ENCODE measurements at regions not wholly inside any gene's neighbourhood (a gene's known extent, or its start where the extent isn't known, plus 50 kb on each side); places are given as distances from the start of the nearest gene placed in this dataset.
"Not testable (repeated sequence)": the region's sequence is repeated elsewhere in the genome, so short reads cannot be mapped to it uniquely, and the experiment has no call there.

- Mint-ChIP-seq H3K9me3 (no peaks in the 10 kb centered on the region), H3K4me1 (ENCODE audit: low read depth) (peaks cover 4% of the 10 kb centered on the region), H3K27me3 (peaks cover 9% of the 10 kb centered on the region), H3K36me3 (no peaks in the 10 kb centered on the region), H3K4me3 (no peak overlapping the region), H3K27ac (no peak overlapping the region)
- CTCF ChIA-PET: interaction anchor here (0.6 kb wide), 1 partner anchor 49 kb away, joined by 4 read pairs; no protein-coding TSS in a partner anchor
- no peak for DNase-seq
- intact Hi-C loops (cut with micrococcal nuclease): no loop called here
- POLR2A ChIA-PET: no interaction called here
Measured at GRCh38 chr6:135693811-135694370, 157.6 kb upstream of the PDE7B start.

DNA sequence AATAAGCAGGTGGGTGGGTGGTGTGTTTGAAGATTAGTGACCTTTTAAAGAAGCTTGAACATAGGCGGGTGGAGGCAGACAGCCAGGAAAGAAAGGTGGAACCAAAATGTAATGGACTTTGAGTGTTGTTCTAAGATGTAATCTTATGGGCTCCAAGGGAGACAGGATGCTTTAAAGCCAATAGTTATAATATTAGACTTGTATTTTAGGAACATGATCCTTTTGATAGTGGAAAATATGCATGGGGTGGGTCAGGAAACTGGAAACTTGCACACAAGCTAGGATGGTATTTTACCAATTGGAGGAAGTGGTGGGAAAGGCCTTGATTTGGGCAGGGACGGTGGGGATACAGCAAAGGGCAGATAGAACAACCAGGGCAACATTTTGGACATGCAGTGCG lies 151.8 kb upstream of the PDE7B start:
- DNase-seq: no peak
- CTCF ChIA-PET: no interaction called here
- Mint-ChIP-seq H3K4me3 (no peak overlapping the region), H3K4me1 (ENCODE audit: low read depth) (peaks cover 12% of the 10 kb centered on the region), H3K27me3 (peaks cover 7% of the 10 kb centered on the region), H3K9me3 (no peaks in the 10 kb centered on the region), H3K36me3 (no peaks in the 10 kb centered on the region), H3K27ac (no peak overlapping the region)
- POLR2A ChIA-PET: no interaction called here
- intact Hi-C loops (cut with micrococcal nuclease): loop anchor here (5.0 kb wide), 1 partner anchor 57 kb away; no protein-coding TSS in a partner anchor

GRCh38 chr6:135701426-135701825 lies 150.1 kb upstream of the PDE7B start:
- no peak for DNase-seq
- Mint-ChIP-seq H3K4me3 (no peak overlapping the region), H3K27ac (no peak overlapping the region), H3K4me1 (ENCODE audit: low read depth) (peaks cover 12% of the 10 kb centered on the region), H3K36me3 (no peaks in the 10 kb centered on the region), H3K9me3 (no peaks in the 10 kb centered on the region), H3K27me3 (peaks cover 15% of the 10 kb centered on the region)
- intact Hi-C loops (cut with micrococcal nuclease): loop anchor here (5.0 kb wide), 1 partner anchor 59 kb away; no protein-coding TSS in a partner anchor
- POLR2A ChIA-PET: no interaction called here
- CTCF ChIA-PET: no interaction called here

- ChIA-PET POLR2A (interaction anchor here (1.5 kb wide), 1 partner anchor 13 kb away, joined by 4 read pairs; no protein-coding TSS in a partner anchor), CTCF (interaction anchor here (1.3 kb wide), 1 partner anchor 13 kb away, joined by 3 read pairs; no protein-coding TSS in a partner anchor)
- Mint-ChIP-seq H3K27ac (no peak overlapping the region), H3K9me3 (no peaks in the 10 kb centered on the region), H3K36me3 (no peaks in the 10 kb centered on the region), H3K4me3 (no peak overlapping the region), H3K4me1 (ENCODE audit: low read depth) (peaks cover 12% of the 10 kb centered on the region), H3K27me3 (peaks cover 16% of the 10 kb centered on the region)
- DNase-seq: no peak
- intact Hi-C loops (cut with micrococcal nuclease): loop anchor here (5.0 kb wide), 1 partner anchor 61 kb away; no protein-coding TSS in a partner anchor
Measured at GRCh38 chr6:135703007-135703406, 148.5 kb upstream of the PDE7B start.

DNA sequence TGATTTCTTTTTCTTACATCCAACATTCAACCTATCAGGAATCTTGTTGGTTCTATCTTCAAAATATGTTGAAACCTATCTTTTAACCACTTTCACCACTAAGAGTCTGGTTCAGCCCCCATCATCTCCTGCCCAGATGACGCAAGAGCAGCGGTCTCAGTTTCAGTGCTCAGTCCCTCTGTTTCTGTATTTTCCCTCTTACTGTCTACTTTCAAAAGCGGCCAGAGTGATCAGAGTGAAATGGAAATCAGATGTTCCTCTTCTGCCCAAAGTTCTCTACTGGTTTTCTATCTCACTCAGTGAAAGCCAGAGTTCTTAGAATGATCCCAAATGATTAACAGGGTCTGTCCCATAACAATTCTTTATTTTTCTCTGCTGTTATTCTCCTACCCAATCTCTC lies 147.9 kb upstream of the PDE7B start:
- Mint-ChIP-seq H3K9me3 (no peaks in the 10 kb centered on the region), H3K27ac (no peak overlapping the region), H3K27me3 (peaks cover 16% of the 10 kb centered on the region), H3K36me3 (no peaks in the 10 kb centered on the region), H3K4me3 (no peak overlapping the region), H3K4me1 (ENCODE audit: low read depth) (peaks cover 12% of the 10 kb centered on the region)
- DNase-seq: peak; percentile 56
- ChIA-PET POLR2A (interaction anchor here (1.5 kb wide), 1 partner anchor 14 kb away, joined by 4 read pairs; no protein-coding TSS in a partner anchor), CTCF (interaction anchor here (1.3 kb wide), 1 partner anchor 14 kb away, joined by 3 read pairs; no protein-coding TSS in a partner anchor)
- intact Hi-C loops (cut with micrococcal nuclease): loop anchor here (5.0 kb wide), 1 partner anchor 61 kb away; no protein-coding TSS in a partner anchor

GRCh38 chr6:135707426-135707825 lies 144.1 kb upstream of the PDE7B start:
- Mint-ChIP-seq H3K27me3 (peaks cover 17% of the 10 kb centered on the region), H3K36me3 (no peaks in the 10 kb centered on the region), H3K4me1 (ENCODE audit: low read depth) (peaks cover 11% of the 10 kb centered on the region), H3K27ac (no peak overlapping the region), H3K9me3 (no peaks in the 10 kb centered on the region), H3K4me3 (no peak overlapping the region)
- intact Hi-C loops (cut with micrococcal nuclease): no loop called here
- no peak for DNase-seq
- ChIA-PET CTCF (no interaction called here), POLR2A (no interaction called here)

DNA sequence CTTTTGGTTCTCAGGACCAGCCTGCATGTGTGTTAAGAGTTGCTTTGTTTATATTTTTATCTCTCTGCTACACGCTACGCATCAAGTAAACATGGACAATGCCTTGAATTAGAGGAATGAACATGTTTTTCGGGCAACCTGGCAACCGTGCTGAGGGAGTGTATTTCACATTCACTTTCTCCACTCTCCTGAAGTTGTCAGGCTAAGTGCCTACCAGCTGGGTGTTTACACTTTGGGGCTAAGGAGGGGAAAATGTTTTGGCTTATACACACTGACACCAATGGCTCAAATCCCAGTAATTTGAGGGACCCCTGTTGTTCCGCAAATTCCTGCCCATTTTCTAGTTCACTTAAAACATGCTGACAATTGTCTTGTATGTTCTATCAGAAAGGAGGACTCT lies 141.5 kb upstream of the PDE7B start:
- peaks cover 14% of the 10 kb centered on the region for H3K27me3 Mint-ChIP-seq
- intact Hi-C loops (cut with micrococcal nuclease): no loop called here
- no peaks in the 10 kb centered on the region for H3K4me1 Mint-ChIP-seq (ENCODE audit: low read depth)
- DNase-seq: no peak
- POLR2A ChIA-PET: no interaction called here
- CTCF ChIA-PET: no interaction called here
- no peaks in the 10 kb centered on the region for H3K9me3 Mint-ChIP-seq
- no peak overlapping the region for H3K27ac Mint-ChIP-seq
- no peaks in the 10 kb centered on the region for H3K36me3 Mint-ChIP-seq
- H3K4me3 Mint-ChIP-seq: no peak overlapping the region

DNA sequence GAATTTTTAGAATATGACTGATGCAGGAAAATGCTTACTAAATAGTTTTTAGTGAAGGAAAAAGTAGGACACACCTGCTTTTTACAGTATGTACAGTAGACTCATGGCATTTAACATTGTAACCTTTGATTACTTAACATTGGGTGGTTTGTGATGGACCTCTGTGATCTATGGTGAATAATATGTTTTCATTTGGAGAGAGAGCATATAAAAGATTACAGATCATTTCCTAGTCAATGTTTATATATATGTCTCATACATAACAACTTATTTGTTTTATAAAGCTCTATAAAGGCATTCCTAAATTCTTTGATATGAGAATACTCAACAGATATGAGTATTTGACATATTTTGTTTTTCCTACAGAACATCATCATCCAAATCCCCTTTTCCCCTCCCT lies 129.3 kb upstream of the PDE7B start:
- peaks cover 2% of the 10 kb centered on the region for H3K27me3 Mint-ChIP-seq
- H3K36me3 Mint-ChIP-seq: no peaks in the 10 kb centered on the region
- peaks cover 4% of the 10 kb centered on the region for H3K4me1 Mint-ChIP-seq (ENCODE audit: low read depth)
- peaks cover 35% of the 10 kb centered on the region for H3K9me3 Mint-ChIP-seq
- H3K4me3 Mint-ChIP-seq: no peak overlapping the region
- ChIA-PET POLR2A (no interaction called here), CTCF (no interaction called here)
- intact Hi-C loops (cut with micrococcal nuclease): no loop called here
- DNase-seq: no peak
- no peak overlapping the region for H3K27ac Mint-ChIP-seq

- intact Hi-C loops (cut with micrococcal nuclease): no loop called here
- DNase-seq: peak; percentile 16
- Mint-ChIP-seq H3K27me3 (peaks cover 2% of the 10 kb centered on the region), H3K4me3 (no peak overlapping the region), H3K36me3 (no peaks in the 10 kb centered on the region), H3K4me1 (ENCODE audit: low read depth) (peaks cover 4% of the 10 kb centered on the region), H3K9me3 (peaks cover 35% of the 10 kb centered on the region), H3K27ac (no peak overlapping the region)
- ChIA-PET CTCF (no interaction called here), POLR2A (no interaction called here)
Measured at GRCh38 chr6:135722679-135723078, 128.8 kb upstream of the PDE7B start.

DNA sequence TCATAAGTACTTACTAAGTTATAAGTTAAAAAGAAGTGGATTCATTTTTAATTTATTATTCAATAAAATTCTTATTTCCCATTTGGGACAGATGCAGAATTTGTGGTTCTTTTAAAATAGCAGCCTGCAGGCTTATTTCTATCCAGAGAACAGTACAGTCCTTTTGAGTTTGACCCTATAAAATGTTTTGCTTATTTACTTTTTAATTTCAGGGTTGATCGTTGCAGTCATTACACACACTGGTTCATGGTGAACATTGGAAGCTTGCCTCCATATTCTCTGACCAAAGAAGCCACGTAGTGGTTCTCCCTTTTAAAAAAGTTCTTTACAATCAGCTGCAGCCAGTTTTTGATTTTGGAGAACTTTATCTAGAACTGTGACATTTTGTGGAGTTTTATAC lies 122.9 kb upstream of the PDE7B start:
- intact Hi-C loops (cut with micrococcal nuclease): no loop called here
- no peaks in the 10 kb centered on the region for H3K27me3 Mint-ChIP-seq
- no peaks in the 10 kb centered on the region for H3K36me3 Mint-ChIP-seq
- POLR2A ChIA-PET: no interaction called here
- DNase-seq: no peak
- CTCF ChIA-PET: no interaction called here
- no peak overlapping the region for H3K4me3 Mint-ChIP-seq
- no peak overlapping the region for H3K27ac Mint-ChIP-seq
- H3K9me3 Mint-ChIP-seq: peaks cover 24% of the 10 kb centered on the region
- H3K4me1 Mint-ChIP-seq (ENCODE audit: low read depth): no peaks in the 10 kb centered on the region

DNA sequence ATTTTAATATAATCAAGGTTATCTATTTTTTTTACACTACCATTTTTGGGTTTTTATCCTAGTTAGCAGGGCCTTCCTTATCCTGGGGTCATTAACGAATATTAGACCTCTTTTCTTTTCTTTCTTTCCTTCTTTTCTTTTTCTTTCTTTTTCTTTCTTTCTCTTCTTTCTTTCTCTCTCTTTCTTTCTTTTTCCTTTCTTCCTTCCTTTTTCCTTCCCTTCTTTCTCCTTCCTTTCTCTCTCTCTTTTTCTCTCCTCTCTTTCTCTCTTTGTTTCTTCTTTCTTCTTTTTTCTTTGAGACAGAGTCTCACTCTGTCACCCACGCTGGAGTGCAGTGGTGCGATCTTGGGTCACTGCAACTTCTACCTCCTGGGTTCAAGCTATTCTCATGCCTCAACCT lies 120.4 kb upstream of the PDE7B start:
- no peak overlapping the region for H3K4me3 Mint-ChIP-seq
- intact Hi-C loops (cut with micrococcal nuclease): no loop called here
- H3K36me3 Mint-ChIP-seq: no peaks in the 10 kb centered on the region
- DNase-seq: no peak
- CTCF ChIA-PET: no interaction called here
- H3K27me3 Mint-ChIP-seq: peaks cover 4% of the 10 kb centered on the region
- H3K4me1 Mint-ChIP-seq (ENCODE audit: low read depth): no peaks in the 10 kb centered on the region
- POLR2A ChIA-PET: no interaction called here
- no peak overlapping the region for H3K27ac Mint-ChIP-seq
- peaks cover 9% of the 10 kb centered on the region for H3K9me3 Mint-ChIP-seq

- H3K9me3 Mint-ChIP-seq; intact Hi-C loops (cut with micrococcal nuclease); CTCF ChIA-PET; DNase-seq; POLR2A ChIA-PET; H3K27ac Mint-ChIP-seq; H3K27me3 Mint-ChIP-seq; H3K4me3 Mint-ChIP-seq; H3K36me3 Mint-ChIP-seq; H3K4me1 Mint-ChIP-seq (ENCODE audit: low read depth): not testable (repeated sequence)
Measured at GRCh38 chr6:135736351-135736750, 115.2 kb upstream of the PDE7B start.

DNA sequence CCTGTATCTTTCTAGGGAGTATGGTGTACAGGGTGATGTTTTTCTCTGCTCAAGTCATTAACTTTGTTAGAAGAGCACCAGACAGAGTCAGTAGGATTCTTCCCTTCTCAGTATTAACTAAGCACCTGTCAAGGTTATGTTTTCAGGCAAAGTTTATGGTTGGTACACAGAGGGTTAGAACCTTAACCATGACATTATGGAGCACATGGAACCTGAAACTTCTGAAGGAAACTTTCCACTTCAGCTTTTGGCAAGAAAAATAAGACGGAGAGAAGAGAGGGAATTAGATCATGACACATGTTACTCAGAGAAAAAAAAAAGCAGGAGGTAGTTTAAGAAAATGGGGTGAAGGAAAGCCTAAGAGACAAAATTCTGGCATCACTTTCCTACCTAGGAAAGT lies 112.9 kb upstream of the PDE7B start:
- Mint-ChIP-seq H3K4me1 (ENCODE audit: low read depth) (peaks cover 4% of the 10 kb centered on the region), H3K4me3 (no peak overlapping the region), H3K36me3 (no peaks in the 10 kb centered on the region), H3K27me3 (peaks cover 4% of the 10 kb centered on the region), H3K9me3 (no peaks in the 10 kb centered on the region), H3K27ac (no peak overlapping the region)
- intact Hi-C loops (cut with micrococcal nuclease): no loop called here
- ChIA-PET POLR2A (no interaction called here), CTCF (interaction anchor here (1.6 kb wide), 1 partner anchor 171 kb away, joined by 6 read pairs; no protein-coding TSS in a partner anchor)
- DNase-seq: no peak

Data from activated CD4-positive, alpha-beta memory T cell treated with anti-CD3 and anti-CD28 coated beads for 36 hours (primary cell).